ENCODE measurements at regions not wholly inside any gene's neighbourhood (a gene's known extent, or its start where the extent isn't known, plus 50 kb on each side); places are given as distances from the start of the nearest gene placed in this dataset.
A peak's percentile ranks its signal among the peaks of the same experiment; 100 is the strongest.

- DNase-seq (ENCODE audit: extremely low spot score, unreplicated experiment) = no peak
- Mint-ChIP-seq H3K9me3 (ENCODE audit: unreplicated experiment) (no peaks in the 10 kb centered on the region), H3K27ac (ENCODE audit: unreplicated experiment) (peak overlapping the region; percentile 27), H3K27me3 (ENCODE audit: unreplicated experiment) (peaks cover 11% of the 10 kb centered on the region), H3K4me1 (ENCODE audit: unreplicated experiment) (peaks cover 18% of the 10 kb centered on the region), H3K36me3 (ENCODE audit: unreplicated experiment) (no peaks in the 10 kb centered on the region), H3K4me3 (ENCODE audit: unreplicated experiment) (no peak overlapping the region)
- TF ChIP-seq, protein P1, sequence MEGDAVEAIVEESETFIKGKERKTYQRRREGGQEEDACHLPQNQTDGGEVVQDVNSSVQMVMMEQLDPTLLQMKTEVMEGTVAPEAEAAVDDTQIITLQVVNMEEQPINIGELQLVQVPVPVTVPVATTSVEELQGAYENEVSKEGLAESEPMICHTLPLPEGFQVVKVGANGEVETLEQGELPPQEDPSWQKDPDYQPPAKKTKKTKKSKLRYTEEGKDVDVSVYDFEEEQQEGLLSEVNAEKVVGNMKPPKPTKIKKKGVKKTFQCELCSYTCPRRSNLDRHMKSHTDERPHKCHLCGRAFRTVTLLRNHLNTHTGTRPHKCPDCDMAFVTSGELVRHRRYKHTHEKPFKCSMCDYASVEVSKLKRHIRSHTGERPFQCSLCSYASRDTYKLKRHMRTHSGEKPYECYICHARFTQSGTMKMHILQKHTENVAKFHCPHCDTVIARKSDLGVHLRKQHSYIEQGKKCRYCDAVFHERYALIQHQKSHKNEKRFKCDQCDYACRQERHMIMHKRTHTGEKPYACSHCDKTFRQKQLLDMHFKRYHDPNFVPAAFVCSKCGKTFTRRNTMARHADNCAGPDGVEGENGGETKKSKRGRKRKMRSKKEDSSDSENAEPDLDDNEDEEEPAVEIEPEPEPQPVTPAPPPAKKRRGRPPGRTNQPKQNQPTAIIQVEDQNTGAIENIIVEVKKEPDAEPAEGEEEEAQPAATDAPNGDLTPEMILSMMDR (IDR thresholded peaks at IDR 0.05) = no peak
Observed at GRCh38 chr18:46386788-46387187, 270.2 kb downstream of the LOXHD1 start.

DNA sequence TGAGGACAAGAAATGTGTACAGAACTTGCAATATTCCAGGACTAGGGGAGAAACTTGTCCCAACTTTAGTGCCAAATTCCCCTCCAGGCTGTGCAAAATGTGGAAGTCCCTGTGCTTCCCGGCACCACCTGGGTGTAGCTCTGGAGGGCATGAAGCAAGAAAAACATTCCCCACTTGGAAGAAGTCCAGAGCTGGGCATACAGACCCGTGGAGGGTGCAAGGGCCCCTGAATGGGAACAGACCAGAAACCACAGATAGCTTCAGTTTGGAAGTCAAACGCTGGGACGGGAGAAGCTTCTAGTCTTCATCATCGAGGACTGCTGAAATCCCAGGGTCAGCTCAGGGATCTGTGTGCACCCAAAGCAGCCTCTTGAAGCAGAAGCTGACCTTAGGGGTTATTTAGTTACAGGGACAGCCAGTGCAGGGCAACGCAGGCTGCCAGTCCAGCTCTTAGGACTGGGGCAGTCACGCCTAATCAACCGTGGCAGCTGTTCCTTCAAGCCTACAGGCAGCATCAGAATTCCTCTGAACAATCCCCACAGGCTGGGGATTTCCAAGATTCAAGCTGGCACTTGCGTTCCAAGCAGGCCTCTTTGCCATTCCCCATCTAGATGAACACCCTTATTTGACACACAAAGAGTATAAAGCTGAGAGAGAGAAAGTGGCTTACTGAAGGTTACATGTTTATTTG is 269.4 kb downstream of the LOXHD1 start:
- no peak for DNase-seq (ENCODE audit: extremely low spot score, unreplicated experiment)

GRCh38 chr18:46388286-46388685 is 268.7 kb downstream of the LOXHD1 start:
- TF ChIP-seq, protein P1 (IDR thresholded peaks at IDR 0.05) = no peak
- no peak for DNase-seq (ENCODE audit: extremely low spot score, unreplicated experiment)
- H3K36me3 Mint-ChIP-seq (ENCODE audit: unreplicated experiment) = no peaks in the 10 kb centered on the region
- H3K9me3 Mint-ChIP-seq (ENCODE audit: unreplicated experiment) = no peaks in the 10 kb centered on the region
- H3K4me1 Mint-ChIP-seq (ENCODE audit: unreplicated experiment) = peaks cover 18% of the 10 kb centered on the region
- no peak overlapping the region for H3K4me3 Mint-ChIP-seq (ENCODE audit: unreplicated experiment)
- H3K27ac Mint-ChIP-seq (ENCODE audit: unreplicated experiment) = no peak overlapping the region
- peaks cover 11% of the 10 kb centered on the region for H3K27me3 Mint-ChIP-seq (ENCODE audit: unreplicated experiment)

More for the DNA sequence above, 269.4 kb downstream of the LOXHD1 start:
- no peak overlapping the region for H3K4me3 Mint-ChIP-seq (ENCODE audit: unreplicated experiment)
- H3K4me1 Mint-ChIP-seq (ENCODE audit: unreplicated experiment) = peaks cover 18% of the 10 kb centered on the region
- no peaks in the 10 kb centered on the region for H3K36me3 Mint-ChIP-seq (ENCODE audit: unreplicated experiment)
- no peaks in the 10 kb centered on the region for H3K9me3 Mint-ChIP-seq (ENCODE audit: unreplicated experiment)
- TF ChIP-seq, protein P1 (IDR thresholded peaks at IDR 0.05) = no peak
- peaks cover 11% of the 10 kb centered on the region for H3K27me3 Mint-ChIP-seq (ENCODE audit: unreplicated experiment)
- peak overlapping the region; percentile 11 for H3K27ac Mint-ChIP-seq (ENCODE audit: unreplicated experiment)

GRCh38 chr18:46392576-46392975 is 264.4 kb downstream of the LOXHD1 start:
- Mint-ChIP-seq H3K4me3 (ENCODE audit: unreplicated experiment) (no peak overlapping the region), H3K27ac (ENCODE audit: unreplicated experiment) (no peak overlapping the region), H3K27me3 (ENCODE audit: unreplicated experiment) (peaks cover 4% of the 10 kb centered on the region), H3K9me3 (ENCODE audit: unreplicated experiment) (no peaks in the 10 kb centered on the region), H3K36me3 (ENCODE audit: unreplicated experiment) (no peaks in the 10 kb centered on the region), H3K4me1 (ENCODE audit: unreplicated experiment) (peaks cover 6% of the 10 kb centered on the region)
- DNase-seq (ENCODE audit: extremely low spot score, unreplicated experiment) = no peak
- TF ChIP-seq, protein P1 (IDR thresholded peaks at IDR 0.05) = no peak

DNA sequence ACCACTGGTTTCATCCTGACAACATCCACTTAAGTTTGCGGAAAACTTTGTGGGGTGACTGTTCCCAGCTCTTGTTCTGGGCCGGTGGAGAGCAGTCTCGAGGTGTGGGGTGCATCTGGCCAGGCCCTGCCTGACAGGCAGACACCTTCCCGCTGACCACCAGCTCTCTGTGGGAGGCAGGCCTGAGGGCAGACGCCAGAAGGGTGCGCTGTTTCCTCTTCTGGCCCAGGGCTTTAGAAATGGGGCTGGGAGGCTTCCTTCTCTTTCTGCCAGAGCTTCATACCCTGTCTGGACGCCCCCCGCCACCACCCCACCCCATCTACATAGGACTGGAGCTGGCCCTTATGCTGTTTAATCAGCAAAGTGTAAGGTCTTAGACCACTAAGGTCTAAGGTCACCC is 263.8 kb downstream of the LOXHD1 start:
- TF ChIP-seq, protein P1 (IDR thresholded peaks at IDR 0.05) = no peak
- Mint-ChIP-seq H3K27ac (ENCODE audit: unreplicated experiment) (no peak overlapping the region), H3K27me3 (ENCODE audit: unreplicated experiment) (peaks cover 4% of the 10 kb centered on the region), H3K36me3 (ENCODE audit: unreplicated experiment) (no peaks in the 10 kb centered on the region), H3K4me3 (ENCODE audit: unreplicated experiment) (no peak overlapping the region), H3K4me1 (ENCODE audit: unreplicated experiment) (no peaks in the 10 kb centered on the region), H3K9me3 (ENCODE audit: unreplicated experiment) (no peaks in the 10 kb centered on the region)
- DNase-seq (ENCODE audit: extremely low spot score, unreplicated experiment) = no peak

All from osteocyte (in vitro differentiated cells).